Spleen (tissue), 7 donors: ENCODE measurements at regions not wholly inside any gene's neighbourhood (a gene's known extent, or its start where the extent isn't known, plus 50 kb on each side); places are given as distances from the start of the nearest gene placed in this dataset.

Source experiments
- POLR2AphosphoS5 ChIP-seq, 3 donors: sonication (generic); formaldehyde crosslinking; IDR thresholded peaks; one replicate each; pipeline ENCODE4 v1.5.1; 2017; ENCODE audit warnings: antibody characterized with exemption in 3 of 3
- TF ChIP-seq, protein P1 (sequence below), 11 experiments: fragments of 200-600 bp in 7 of 11; fragments of 450-650 bp in 4 of 11; sonication (generic) in 4 of 11; IDR thresholded peaks in 8 of 11; conservative IDR thresholded peaks in 3 of 11; 1 replicate in 7 of 11; 2 replicates in 4 of 11; pipeline versions ENCODE4 v1.4.0 to v1.8.0; 2016 to 2021; ENCODE audit warnings: antibody characterized with exemption in 11 of 11, inconsistent platforms in 4 of 11, mild to moderate bottlenecking in 1 of 11
- donor health status: DM: no; HTN: no; CAD: no; lungs with moderate emphysema.
- donor health status: DM: no; HTN: no; CAD: no.
- donor health status: DM: no; HTN: no; CAD: no.

DNA sequence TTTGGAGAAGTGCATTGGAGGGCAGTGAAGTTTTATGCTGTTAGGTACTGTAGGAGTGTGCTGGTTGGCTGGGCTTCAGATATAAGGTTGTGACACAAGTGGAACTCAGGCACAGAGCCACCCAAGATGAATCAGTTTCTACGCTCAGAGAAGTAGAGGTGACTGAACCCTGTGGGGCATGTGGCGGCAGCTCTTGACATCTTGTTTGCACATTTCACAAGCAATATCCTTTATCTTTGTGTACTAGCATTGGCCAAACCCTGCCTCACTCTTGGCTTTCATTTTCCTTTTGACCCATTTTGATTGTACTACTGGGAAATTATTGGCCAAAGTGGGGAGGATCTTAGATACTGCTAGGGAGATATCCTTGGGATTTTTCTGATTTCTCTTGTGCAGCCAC is 110.0 kb downstream of the PSAT1 start:
- TF ChIP-seq, protein P1, sequence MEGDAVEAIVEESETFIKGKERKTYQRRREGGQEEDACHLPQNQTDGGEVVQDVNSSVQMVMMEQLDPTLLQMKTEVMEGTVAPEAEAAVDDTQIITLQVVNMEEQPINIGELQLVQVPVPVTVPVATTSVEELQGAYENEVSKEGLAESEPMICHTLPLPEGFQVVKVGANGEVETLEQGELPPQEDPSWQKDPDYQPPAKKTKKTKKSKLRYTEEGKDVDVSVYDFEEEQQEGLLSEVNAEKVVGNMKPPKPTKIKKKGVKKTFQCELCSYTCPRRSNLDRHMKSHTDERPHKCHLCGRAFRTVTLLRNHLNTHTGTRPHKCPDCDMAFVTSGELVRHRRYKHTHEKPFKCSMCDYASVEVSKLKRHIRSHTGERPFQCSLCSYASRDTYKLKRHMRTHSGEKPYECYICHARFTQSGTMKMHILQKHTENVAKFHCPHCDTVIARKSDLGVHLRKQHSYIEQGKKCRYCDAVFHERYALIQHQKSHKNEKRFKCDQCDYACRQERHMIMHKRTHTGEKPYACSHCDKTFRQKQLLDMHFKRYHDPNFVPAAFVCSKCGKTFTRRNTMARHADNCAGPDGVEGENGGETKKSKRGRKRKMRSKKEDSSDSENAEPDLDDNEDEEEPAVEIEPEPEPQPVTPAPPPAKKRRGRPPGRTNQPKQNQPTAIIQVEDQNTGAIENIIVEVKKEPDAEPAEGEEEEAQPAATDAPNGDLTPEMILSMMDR (IDR thresholded peaks at IDR 0.05 in 8 of 11, conservative IDR thresholded peaks at IDR 0.05 in 3 of 11): no peak
- no peak for TF ChIP-seq POLR2AphosphoS5 (IDR thresholded peaks at IDR 0.05)
